Left lung (tissue), 4 donors: ENCODE measurements at regions not wholly inside any gene's neighbourhood (a gene's known extent, or its start where the extent isn't known, plus 50 kb on each side); places are given as distances from the start of the nearest gene placed in this dataset.

Experiments
- ATAC-seq: fragments of 200-7000 bp; cut with Tn5 transposase; one replicate; pipeline ENCODE4 v1.9.1; 2020; ENCODE audit warnings: moderate library complexity
- DNase-seq, 4 donors: peaks; one replicate each; pipeline ENCODE4 v3.0.0-alpha.2; 2013 to 2020
- H3K27ac ChIP-seq, 2 donors: fragments of 200-600 bp; sonication (generic) in 1 of 2; one replicate each; pipeline versions ENCODE4 v1.5.0 to v1.8.0; 2020 to 2021
- H3K27me3 ChIP-seq, 2 donors: fragments of 200-600 bp; sonication (generic) in 1 of 2; one replicate each; pipeline versions ENCODE4 v1.5.0 to v1.8.0; 2020 to 2021
- H3K36me3 ChIP-seq, 2 donors: fragments of 200-600 bp; sonication (generic) in 1 of 2; one replicate each; pipeline versions ENCODE4 v1.5.0 to v1.8.0; 2020 to 2021
- H3K4me1 ChIP-seq, 2 donors: fragments of 200-600 bp; one replicate each; pipeline ENCODE4 v1.8.0; 2021
- H3K4me3 ChIP-seq, 2 donors: fragments of 200-600 bp; sonication (generic) in 1 of 2; one replicate each; pipeline versions ENCODE4 v1.5.0 to v1.8.0; 2020 to 2021; ENCODE audit warnings: mild to moderate bottlenecking in 1 of 2
- H3K9me3 ChIP-seq, 2 donors: fragments of 200-600 bp; sonication (generic) in 1 of 2; one replicate each; pipeline versions ENCODE4 v1.5.0 to v1.8.0; 2020 to 2021
- CTCF ChIP-seq, 2 donors: fragments of 200-600 bp; sonication (generic) in 1 of 2; IDR thresholded peaks; one replicate each; pipeline versions ENCODE4 v1.5.0 to v1.8.0; 2021; ENCODE audit warnings: antibody characterized with exemption in 2 of 2
- intact Hi-C, 2 donors: fragments of 100-400 bp; cut with DNase I; formaldehyde crosslinking; loops; one replicate each; pipeline versions ENCODE4 v1.11.2 to v1.14.2; 2022
- donor health status: DM: no; HTN: yes; CAD: no.
- donor health status: DM: no; HTN: no; CAD: no.

GRCh38 chr2:16138811-16139662 lies 198.7 kb downstream of the MYCN start:
- Histone ChIP-seq H3K9me3 (no peaks in the 10 kb centered on the region), H3K36me3 (no peaks in the 10 kb centered on the region), H3K27me3 (no peaks in the 10 kb centered on the region), H3K27ac (no peak overlapping the region), H3K4me1 (no peaks in the 10 kb centered on the region), H3K4me3 (no peak overlapping the region)
- intact Hi-C loops = no loop called here
- DNase-seq (no peak), ATAC-seq (no peak)
- TF ChIP-seq CTCF (IDR thresholded peaks at IDR 0.05) = no peak

- no peak for ATAC-seq
- no peaks in the 10 kb centered on the region for H3K36me3 ChIP-seq
- no peak overlapping the region for H3K4me3 ChIP-seq
- no peak overlapping the region for H3K27ac ChIP-seq
- H3K27me3 ChIP-seq = no peaks in the 10 kb centered on the region
- no peaks in the 10 kb centered on the region for H3K9me3 ChIP-seq
- intact Hi-C loops = no loop called here
- H3K4me1 ChIP-seq = no peaks in the 10 kb centered on the region
- no peak for DNase-seq
- no peak for TF ChIP-seq CTCF (IDR thresholded peaks at IDR 0.05)
Measured at GRCh38 chr2:16137080-16137755, 196.9 kb downstream of the MYCN start.

- ATAC-seq (no peak), DNase-seq (no peak)
- Histone ChIP-seq H3K27me3 (no peaks in the 10 kb centered on the region), H3K9me3 (no peaks in the 10 kb centered on the region), H3K4me1 (no peaks in the 10 kb centered on the region), H3K36me3 (no peaks in the 10 kb centered on the region), H3K27ac (no peak overlapping the region), H3K4me3 (no peak overlapping the region)
- no peak for TF ChIP-seq CTCF (IDR thresholded peaks at IDR 0.05)
- intact Hi-C loops = no loop called here
Measured at GRCh38 chr2:16136461-16137035, 196.2 kb downstream of the MYCN start.

- TF ChIP-seq CTCF (IDR thresholded peaks at IDR 0.05) = no peak
- DNase-seq (no peak), ATAC-seq (no peak)
- no peak overlapping the region for H3K27ac ChIP-seq
- H3K27me3 ChIP-seq = no peaks in the 10 kb centered on the region
- H3K36me3 ChIP-seq = no peaks in the 10 kb centered on the region
- intact Hi-C loops = no loop called here
- no peaks in the 10 kb centered on the region for H3K4me1 ChIP-seq
- H3K9me3 ChIP-seq = no peaks in the 10 kb centered on the region
- H3K4me3 ChIP-seq = no peak overlapping the region
Measured at GRCh38 chr2:16135913-16136310, 195.6 kb downstream of the MYCN start.
